Peyer's patch (tissue), 4 donors: ENCODE measurements at regions not wholly inside any gene's neighbourhood (a gene's known extent, or its start where the extent isn't known, plus 50 kb on each side); places are given as distances from the start of the nearest gene placed in this dataset.

ENCODE experiments used
- DNase-seq, 3 donors: peaks; one replicate each; pipeline ENCODE4 v3.0.0-alpha.2; 2017 to 2019
- H3K27ac ChIP-seq, 4 donors: fragments of 200-600 bp; sonication (generic); one replicate each; pipeline ENCODE4 v1.5.1; 2016 to 2019
- H3K27me3 ChIP-seq, 2 donors: fragments of 200-600 bp; sonication (generic); one replicate each; pipeline ENCODE4 v1.5.1; 2019
- H3K36me3 ChIP-seq, 3 donors: fragments of 200-600 bp; sonication (generic); one replicate each; pipeline ENCODE4 v1.5.1; 2016 to 2019
- H3K4me1 ChIP-seq, 4 donors: fragments of 200-600 bp; sonication (generic); one replicate each; pipeline ENCODE4 v1.5.1; 2016 to 2019
- H3K4me3 ChIP-seq, 4 donors: fragments of 200-600 bp; sonication (generic); 1 replicate in 3 of 4; 2 replicates in 1 of 4; pipeline ENCODE4 v1.5.1; 2016 to 2019; ENCODE audit warnings: mild to moderate bottlenecking in 1 of 4
- H3K9me3 ChIP-seq, 4 donors: fragments of 200-600 bp; sonication (generic); one replicate each; pipeline ENCODE4 v1.5.1; 2016 to 2019; ENCODE audit warnings: mild to moderate bottlenecking in 1 of 4
- POLR2A ChIP-seq, 2 donors: fragments of 450-650 bp; IDR thresholded peaks; one replicate each; pipeline ENCODE4 v1.5.1; 2017; ENCODE audit warnings: antibody characterized with exemption in 2 of 2, mild to moderate bottlenecking in 2 of 2, moderate library complexity in 2 of 2
- TF ChIP-seq, protein P1 (sequence below), 6 experiments: fragments of 450-650 bp in 4 of 6; fragments of 200-600 bp in 2 of 6; sonication (generic) in 1 of 6; IDR thresholded peaks; one replicate each; pipeline ENCODE4 v1.5.1; 2017 to 2019; ENCODE audit warnings: antibody characterized with exemption in 6 of 6, mild to moderate bottlenecking in 3 of 6, moderate library complexity in 1 of 6

DNA sequence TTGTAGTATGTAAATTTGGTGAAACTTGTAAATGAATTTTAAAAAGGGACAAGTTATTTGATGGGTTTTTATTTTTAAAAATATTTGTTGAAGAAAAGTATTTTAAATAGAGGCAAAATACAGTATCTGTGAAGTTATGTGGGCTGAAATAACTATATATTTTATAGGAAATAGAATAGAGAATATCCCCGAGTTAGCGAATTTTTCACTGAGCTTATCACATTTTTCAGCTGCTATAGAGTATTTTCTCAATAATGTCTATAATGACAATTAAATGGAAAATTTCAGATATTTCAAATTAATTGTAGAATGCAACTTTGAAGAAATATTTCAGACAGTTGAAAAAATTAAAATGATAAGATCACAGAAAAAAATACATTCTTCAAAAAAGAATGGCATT is 166.4 kb upstream of the TP63 start:
- no peaks in the 10 kb centered on the region for H3K9me3 ChIP-seq
- no peaks in the 10 kb centered on the region for H3K4me1 ChIP-seq
- DNase-seq = no peak
- H3K27me3 ChIP-seq = no peaks in the 10 kb centered on the region
- no peak overlapping the region for H3K4me3 ChIP-seq
- H3K36me3 ChIP-seq = no peaks in the 10 kb centered on the region
- TF ChIP-seq POLR2A (IDR thresholded peaks at IDR 0.05) = no peak
- H3K27ac ChIP-seq = no peak overlapping the region

GRCh38 chr3:189466004-189466403 is 165.2 kb upstream of the TP63 start:
- DNase-seq = no peak
- Histone ChIP-seq H3K4me3 (no peak overlapping the region), H3K36me3 (no peaks in the 10 kb centered on the region), H3K27ac (no peak overlapping the region), H3K27me3 (no peaks in the 10 kb centered on the region), H3K9me3 (no peaks in the 10 kb centered on the region), H3K4me1 (no peaks in the 10 kb centered on the region)
- TF ChIP-seq, protein P1, sequence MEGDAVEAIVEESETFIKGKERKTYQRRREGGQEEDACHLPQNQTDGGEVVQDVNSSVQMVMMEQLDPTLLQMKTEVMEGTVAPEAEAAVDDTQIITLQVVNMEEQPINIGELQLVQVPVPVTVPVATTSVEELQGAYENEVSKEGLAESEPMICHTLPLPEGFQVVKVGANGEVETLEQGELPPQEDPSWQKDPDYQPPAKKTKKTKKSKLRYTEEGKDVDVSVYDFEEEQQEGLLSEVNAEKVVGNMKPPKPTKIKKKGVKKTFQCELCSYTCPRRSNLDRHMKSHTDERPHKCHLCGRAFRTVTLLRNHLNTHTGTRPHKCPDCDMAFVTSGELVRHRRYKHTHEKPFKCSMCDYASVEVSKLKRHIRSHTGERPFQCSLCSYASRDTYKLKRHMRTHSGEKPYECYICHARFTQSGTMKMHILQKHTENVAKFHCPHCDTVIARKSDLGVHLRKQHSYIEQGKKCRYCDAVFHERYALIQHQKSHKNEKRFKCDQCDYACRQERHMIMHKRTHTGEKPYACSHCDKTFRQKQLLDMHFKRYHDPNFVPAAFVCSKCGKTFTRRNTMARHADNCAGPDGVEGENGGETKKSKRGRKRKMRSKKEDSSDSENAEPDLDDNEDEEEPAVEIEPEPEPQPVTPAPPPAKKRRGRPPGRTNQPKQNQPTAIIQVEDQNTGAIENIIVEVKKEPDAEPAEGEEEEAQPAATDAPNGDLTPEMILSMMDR (IDR thresholded peaks at IDR 0.05) = no peak
- no peak for TF ChIP-seq POLR2A (IDR thresholded peaks at IDR 0.05)

GRCh38 chr3:189467451-189467850 is 163.7 kb upstream of the TP63 start:
- no peak overlapping the region for H3K27ac ChIP-seq
- no peaks in the 10 kb centered on the region for H3K36me3 ChIP-seq
- H3K27me3 ChIP-seq = no peaks in the 10 kb centered on the region
- DNase-seq = no peak
- TF ChIP-seq POLR2A (IDR thresholded peaks at IDR 0.05) = no peak
- TF ChIP-seq, protein P1 (IDR thresholded peaks at IDR 0.05) = no peak
- no peaks in the 10 kb centered on the region for H3K9me3 ChIP-seq
- H3K4me3 ChIP-seq = no peak overlapping the region
- H3K4me1 ChIP-seq = no peaks in the 10 kb centered on the region

- H3K27ac ChIP-seq = no peak overlapping the region
- no peak for TF ChIP-seq POLR2A (IDR thresholded peaks at IDR 0.05)
- TF ChIP-seq, protein P1 (IDR thresholded peaks at IDR 0.05) = no peak
- DNase-seq = no peak
- no peaks in the 10 kb centered on the region for H3K27me3 ChIP-seq
- H3K36me3 ChIP-seq = no peaks in the 10 kb centered on the region
- no peaks in the 10 kb centered on the region for H3K9me3 ChIP-seq
- H3K4me1 ChIP-seq = no peaks in the 10 kb centered on the region
- no peak overlapping the region for H3K4me3 ChIP-seq
Measured at GRCh38 chr3:189474944-189475343, 156.2 kb upstream of the TP63 start.

GRCh38 chr3:189477614-189478013 is 153.6 kb upstream of the TP63 start:
- Histone ChIP-seq H3K4me1 (no peaks in the 10 kb centered on the region), H3K27me3 (no peaks in the 10 kb centered on the region), H3K9me3 (no peaks in the 10 kb centered on the region), H3K4me3 (no peak overlapping the region), H3K36me3 (no peaks in the 10 kb centered on the region), H3K27ac (no peak overlapping the region)
- no peak for DNase-seq
- TF ChIP-seq, protein P1 (IDR thresholded peaks at IDR 0.05) = no peak
- TF ChIP-seq POLR2A (IDR thresholded peaks at IDR 0.05) = no peak

DNA sequence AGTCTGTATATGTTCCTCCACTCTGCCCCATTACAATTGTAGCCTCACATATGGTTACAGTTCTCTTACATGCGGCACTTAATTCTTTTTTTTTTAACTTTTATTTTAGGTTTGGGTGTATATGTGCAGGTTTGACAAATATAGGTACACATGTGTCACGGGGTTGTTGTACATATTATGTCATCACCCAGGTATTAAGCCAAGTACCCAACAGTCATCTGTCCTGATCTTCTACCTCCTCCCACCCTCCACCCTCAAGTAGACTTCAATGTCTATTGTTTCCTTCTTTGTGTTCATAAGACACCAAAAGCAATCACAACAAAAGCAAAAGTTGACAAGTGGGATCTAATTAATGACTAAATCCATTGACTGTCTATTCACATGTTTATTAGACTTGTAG is 144.6 kb upstream of the TP63 start:
- H3K4me3 ChIP-seq = no peak overlapping the region
- no peaks in the 10 kb centered on the region for H3K36me3 ChIP-seq
- no peaks in the 10 kb centered on the region for H3K4me1 ChIP-seq
- H3K9me3 ChIP-seq = no peaks in the 10 kb centered on the region
- H3K27ac ChIP-seq = no peak overlapping the region
- no peak for DNase-seq
- no peaks in the 10 kb centered on the region for H3K27me3 ChIP-seq
- no peak for TF ChIP-seq POLR2A (IDR thresholded peaks at IDR 0.05)
- TF ChIP-seq, protein P1 (IDR thresholded peaks at IDR 0.05) = no peak
